SK-N-SH (cell line): ENCODE measurements at regions not wholly inside any gene's neighbourhood (a gene's known extent, or its start where the extent isn't known, plus 50 kb on each side); places are given as distances from the start of the nearest gene placed in this dataset.

Experiments used
- CTCF ChIA-PET: fragments of 300-600, 350-600 bp; formaldehyde crosslinking; extraction: SDS; loops from one replicate; lab custom pipeline; 2021; lab: Yijun Ruan, JAX
- POLR2A ChIA-PET: fragments of 350-600 bp; sonication (Branson Sonifier 250); formaldehyde crosslinking; extraction: SDS; loops from one replicate; lab custom pipeline; 2020; ENCODE audit warnings: antibody characterized with exemption, inconsistent platforms; lab: Yijun Ruan, JAX
- DNase-seq: peaks from one replicate; pipeline ENCODE4 v3.0.0; 2012
- H2AFZ ChIP-seq: fragments of 200-600 bp; sonication (generic); 2 replicates; pipeline ENCODE4 v1.8.1; 2016; ENCODE audit warnings: antibody characterized with exemption, mild to moderate bottlenecking, low read depth
- H3F3A ChIP-seq: fragments of 200-600 bp; sonication (generic); replicated peaks from 2 replicates; pipeline ENCODE3; 2016; ENCODE audit warnings: antibody characterized with exemption, mild to moderate bottlenecking; ENCODE audit not compliant: insufficient read depth
- H3K27ac ChIP-seq, 2 experiments: fragments of 200-500 bp in 1 of 2; fragments of 200-600 bp in 1 of 2; sonication (Bioruptor generic) in 1 of 2; sonication (generic), shearing (Covaris generic) in 1 of 2; 2 replicates each; pipeline versions ENCODE4 v1.5.1 to v1.6.1; 2014 to 2016; ENCODE audit warnings: low read depth in 2 of 2, inconsistent platforms in 1 of 2, low read length in 1 of 2, mild to moderate bottlenecking in 1 of 2, mixed read lengths in 1 of 2
- H3K27me3 ChIP-seq: fragments of 200-600 bp; sonication (generic), shearing (Covaris generic); 2 replicates; pipeline ENCODE4 v1.6.1; 2016; ENCODE audit warnings: mixed run types; ENCODE audit not compliant: insufficient read depth
- H3K36me3 ChIP-seq, 2 experiments: fragments of 200-500 bp in 1 of 2; fragments of 200-600 bp in 1 of 2; sonication (Bioruptor generic) in 1 of 2; sonication (generic) in 1 of 2; replicated peaks in 1 of 2; 2 replicates each; pipeline versions ENCODE3 to v1.5.1; 2014 to 2016; ENCODE audit warnings: low read length in 1 of 2, mild to moderate bottlenecking in 1 of 2; ENCODE audit not compliant: insufficient read depth in 2 of 2, control insufficient read depth in 1 of 2
- H3K4me1 ChIP-seq, 2 experiments: fragments of 200-500 bp in 1 of 2; fragments of 200-600 bp in 1 of 2; sonication (Bioruptor generic) in 1 of 2; sonication (generic), shearing (Covaris generic) in 1 of 2; 2 replicates each; pipeline versions ENCODE4 v1.5.1 to v1.6.1; 2014 to 2016; ENCODE audit warnings: low read depth in 1 of 2, low read length in 1 of 2, mixed run types in 1 of 2; ENCODE audit not compliant: insufficient read depth in 2 of 2, control insufficient read depth in 1 of 2
- H3K4me2 ChIP-seq: fragments of 200-600 bp; sonication (generic), shearing (Covaris generic); 2 replicates; pipeline ENCODE4 v1.6.1; 2017; ENCODE audit warnings: mixed run types
- H3K4me3 ChIP-seq, 2 experiments: fragments of 200-500 bp in 1 of 2; fragments of 200-600 bp in 1 of 2; sonication (Bioruptor generic) in 1 of 2; sonication (generic), shearing (Covaris generic) in 1 of 2; 2 replicates each; pipeline versions ENCODE4 v1.5.1 to v1.8.1; 2014 to 2016; ENCODE audit warnings: low read depth in 2 of 2, inconsistent platforms in 1 of 2, low read length in 1 of 2, mild to moderate bottlenecking in 1 of 2, mixed read lengths in 1 of 2, moderate library complexity in 1 of 2
- H3K79me2 ChIP-seq: fragments of 200-600 bp; sonication (generic); 2 replicates; pipeline ENCODE4 v1.8.1; 2017; ENCODE audit warnings: mild to moderate bottlenecking; ENCODE audit not compliant: insufficient read depth
- H3K9ac ChIP-seq: fragments of 200-600 bp; sonication (generic); 2 replicates; pipeline ENCODE4 v1.6.1; 2017; ENCODE audit warnings: mixed run types
- H3K9me2 ChIP-seq: fragments of 200-600 bp; sonication (generic); 2 replicates; pipeline ENCODE4 v1.6.1; 2017; ENCODE audit warnings: mixed run types
- H3K9me3 ChIP-seq: fragments of 200-600 bp; sonication (generic); 2 replicates; pipeline ENCODE4 v1.6.1; 2017; ENCODE audit warnings: mixed run types, mild to moderate bottlenecking, moderate library complexity
- H4K20me1 ChIP-seq: fragments of 200-600 bp; sonication (generic); 2 replicates; pipeline ENCODE4 v1.6.1; 2017; ENCODE audit warnings: mild to moderate bottlenecking, mixed run types; ENCODE audit not compliant: insufficient read depth
- CHD2 ChIP-seq: fragments of 150-350 bp; IDR thresholded peaks from 2 replicates; pipeline ENCODE4 v1.6.1; 2018; ENCODE audit warnings: low read length; ENCODE audit not compliant: partially characterized antibody
- EP300 ChIP-seq, 2 experiments: IDR thresholded peaks; 2 replicates each; pipeline versions ENCODE4 v1.4.0 to v1.6.1; 2012; ENCODE audit warnings: borderline replicate concordance in 1 of 2, low read depth in 1 of 2, low read length in 1 of 2
- EZH2phosphoT487 ChIP-seq: fragments of 200-600 bp; sonication (generic); IDR thresholded peaks from 2 replicates; pipeline ENCODE4 v1.6.1; 2017; ENCODE audit warnings: low read depth, mixed run types, mild to moderate bottlenecking, antibody characterized with exemption, moderate library complexity, borderline replicate concordance
- FOXJ3 ChIP-seq: sonication (generic); formaldehyde crosslinking; IDR thresholded peaks from 2 replicates; pipeline ENCODE4 v1.5.1; 2020; ENCODE audit warnings: mild to moderate bottlenecking, missing genetic modification reagents
- FOXM1 ChIP-seq: IDR thresholded peaks from 2 replicates; pipeline ENCODE4 v1.4.0; 2012; ENCODE audit warnings: low read depth, mild to moderate bottlenecking
- GABPA ChIP-seq: IDR thresholded peaks from 2 replicates; pipeline ENCODE4 v1.4.0; 2012; ENCODE audit warnings: low read depth, mild to moderate bottlenecking
- GATA2 ChIP-seq: sonication (generic); formaldehyde crosslinking; IDR thresholded peaks from 2 replicates; pipeline ENCODE4 v1.5.0; 2020; ENCODE audit warnings: mild to moderate bottlenecking, missing genetic modification reagents
- IRF3 ChIP-seq: fragments of 150-350 bp; IDR thresholded peaks from 2 replicates; pipeline ENCODE4 v1.6.1; 2016; ENCODE audit warnings: mild to moderate bottlenecking, low read depth, low read length
- JUND ChIP-seq: IDR thresholded peaks from 2 replicates; pipeline ENCODE4 v1.4.0; 2012
- MEF2A ChIP-seq: IDR thresholded peaks from 2 replicates; pipeline ENCODE4 v1.4.0; 2012; ENCODE audit warnings: low read depth, borderline replicate concordance
- NFIC ChIP-seq: IDR thresholded peaks from 2 replicates; pipeline ENCODE4 v1.4.0; 2012; ENCODE audit warnings: borderline replicate concordance
- POLR2AphosphoS5 ChIP-seq: IDR thresholded peaks from 2 replicates; pipeline ENCODE4 v1.6.1; 2012; ENCODE audit warnings: low read depth, low read length
- RAD21 ChIP-seq: IDR thresholded peaks from 2 replicates; pipeline ENCODE4 v1.6.1; 2012; ENCODE audit warnings: mild to moderate bottlenecking, low read length
- REST ChIP-seq: IDR thresholded peaks from 2 replicates; pipeline ENCODE4 v1.6.1; 2012; ENCODE audit warnings: mild to moderate bottlenecking, low read depth, low read length, moderate library complexity
- RFX5 ChIP-seq: IDR thresholded peaks from 2 replicates; pipeline ENCODE4 v1.6.1; 2012; ENCODE audit warnings: mild to moderate bottlenecking, improper control_type of control experiment, low read length
- SIN3A ChIP-seq: IDR thresholded peaks from 2 replicates; pipeline ENCODE4 v1.6.1; 2012; ENCODE audit warnings: low read depth, mild to moderate bottlenecking, low read length, moderate library complexity, borderline replicate concordance
- TAF1 ChIP-seq: IDR thresholded peaks from 2 replicates; pipeline ENCODE4 v1.6.1; 2012; ENCODE audit warnings: low read depth, mild to moderate bottlenecking, low read length, moderate library complexity, borderline replicate concordance
- TCF12 ChIP-seq: IDR thresholded peaks from 2 replicates; pipeline ENCODE4 v1.4.0; 2012
- WGBS: methylation state at CpG from one replicate; pipeline ENCODE4 v1.1.6; 2017; ENCODE audit warnings: low lambda C conversion rate; 5-methylcytosine and 5-hydroxymethylcytosine counted together
- TF ChIP-seq, protein P1 (sequence below): fragments of 200-600 bp; sonication (generic); IDR thresholded peaks from 2 replicates; pipeline ENCODE4 v1.6.1; 2017; ENCODE audit warnings: antibody characterized with exemption, mild to moderate bottlenecking, moderate library complexity
- TF ChIP-seq, protein P2 (sequence below): IDR thresholded peaks from 2 replicates; pipeline ENCODE4 v1.4.0; 2012; ENCODE audit warnings: low read depth
- TF ChIP-seq, protein P3 (sequence below): IDR thresholded peaks from 2 replicates; pipeline ENCODE4; 2012
- TF ChIP-seq, protein P4 (sequence below): IDR thresholded peaks from 2 replicates; pipeline ENCODE4 v1.4.0; 2012; ENCODE audit warnings: low read depth, borderline replicate concordance

DNA sequence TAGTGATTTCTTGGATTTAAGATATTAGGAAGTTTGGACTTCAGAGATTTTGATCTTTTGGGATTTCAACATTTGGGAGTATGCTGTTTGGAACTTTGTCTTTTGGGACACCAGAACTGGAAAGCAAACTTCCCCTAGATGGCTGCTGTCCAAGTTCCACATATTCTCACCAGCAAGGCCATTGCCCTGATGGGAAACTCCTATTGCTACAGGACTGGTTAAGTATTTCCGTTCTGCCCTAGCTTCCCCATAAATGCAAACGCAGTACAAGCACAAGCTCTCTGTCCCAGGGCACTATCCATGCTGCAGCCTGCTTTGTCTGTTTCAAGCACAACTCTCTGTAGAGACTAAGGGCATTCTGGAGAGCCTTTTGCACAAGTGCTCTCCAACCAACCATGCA, 79.3 kb upstream of the SLC25A13 start:
- no peaks in the 10 kb centered on the region for H3K9me2 ChIP-seq
- no peaks in the 10 kb centered on the region for H3K36me3 ChIP-seq
- POLR2A ChIA-PET: no interaction called here
- no peaks in the 10 kb centered on the region for H3K79me2 ChIP-seq
- no peak overlapping the region for H3K4me2 ChIP-seq
- H4K20me1 ChIP-seq: no peaks in the 10 kb centered on the region
- no peak overlapping the region for H3K9ac ChIP-seq
- no peaks in the 10 kb centered on the region for H3K4me1 ChIP-seq
- no peak for TF ChIP-seq TAF1
- TF ChIP-seq FOXJ3 (CRISPR knock-in tag): no peak
- TF ChIP-seq FOXM1: no peak
- TF ChIP-seq RAD21: no peak
- no peak for TF ChIP-seq MEF2A
- no peak for TF ChIP-seq GATA2 (CRISPR knock-in tag)
- TF ChIP-seq, protein P1, sequence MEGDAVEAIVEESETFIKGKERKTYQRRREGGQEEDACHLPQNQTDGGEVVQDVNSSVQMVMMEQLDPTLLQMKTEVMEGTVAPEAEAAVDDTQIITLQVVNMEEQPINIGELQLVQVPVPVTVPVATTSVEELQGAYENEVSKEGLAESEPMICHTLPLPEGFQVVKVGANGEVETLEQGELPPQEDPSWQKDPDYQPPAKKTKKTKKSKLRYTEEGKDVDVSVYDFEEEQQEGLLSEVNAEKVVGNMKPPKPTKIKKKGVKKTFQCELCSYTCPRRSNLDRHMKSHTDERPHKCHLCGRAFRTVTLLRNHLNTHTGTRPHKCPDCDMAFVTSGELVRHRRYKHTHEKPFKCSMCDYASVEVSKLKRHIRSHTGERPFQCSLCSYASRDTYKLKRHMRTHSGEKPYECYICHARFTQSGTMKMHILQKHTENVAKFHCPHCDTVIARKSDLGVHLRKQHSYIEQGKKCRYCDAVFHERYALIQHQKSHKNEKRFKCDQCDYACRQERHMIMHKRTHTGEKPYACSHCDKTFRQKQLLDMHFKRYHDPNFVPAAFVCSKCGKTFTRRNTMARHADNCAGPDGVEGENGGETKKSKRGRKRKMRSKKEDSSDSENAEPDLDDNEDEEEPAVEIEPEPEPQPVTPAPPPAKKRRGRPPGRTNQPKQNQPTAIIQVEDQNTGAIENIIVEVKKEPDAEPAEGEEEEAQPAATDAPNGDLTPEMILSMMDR: no peak
- TF ChIP-seq TCF12: no peak
- no peak for TF ChIP-seq NFIC
- TF ChIP-seq JUND: no peak
- TF ChIP-seq POLR2AphosphoS5: no peak
- TF ChIP-seq GABPA: no peak
- TF ChIP-seq, protein P2, sequence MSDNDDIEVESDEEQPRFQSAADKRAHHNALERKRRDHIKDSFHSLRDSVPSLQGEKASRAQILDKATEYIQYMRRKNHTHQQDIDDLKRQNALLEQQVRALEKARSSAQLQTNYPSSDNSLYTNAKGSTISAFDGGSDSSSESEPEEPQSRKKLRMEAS: no peak
- no peak for TF ChIP-seq RFX5
- TF ChIP-seq, protein P3, sequence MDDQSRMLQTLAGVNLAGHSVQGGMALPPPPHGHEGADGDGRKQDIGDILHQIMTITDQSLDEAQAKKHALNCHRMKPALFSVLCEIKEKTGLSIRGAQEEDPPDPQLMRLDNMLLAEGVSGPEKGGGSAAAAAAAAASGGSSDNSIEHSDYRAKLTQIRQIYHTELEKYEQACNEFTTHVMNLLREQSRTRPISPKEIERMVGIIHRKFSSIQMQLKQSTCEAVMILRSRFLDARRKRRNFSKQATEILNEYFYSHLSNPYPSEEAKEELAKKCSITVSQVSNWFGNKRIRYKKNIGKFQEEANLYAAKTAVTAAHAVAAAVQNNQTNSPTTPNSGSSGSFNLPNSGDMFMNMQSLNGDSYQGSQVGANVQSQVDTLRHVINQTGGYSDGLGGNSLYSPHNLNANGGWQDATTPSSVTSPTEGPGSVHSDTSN: no peak
- TF ChIP-seq, all 33 proteins: peak for 0
- CTCF ChIA-PET: no interaction called here
- WGBS: 69% methylated on average over 2 of the region's 2 CpGs
- no peaks in the 10 kb centered on the region for H3K27me3 ChIP-seq
- H2AFZ ChIP-seq: no peak overlapping the region
- DNase-seq: no peak
- no peak overlapping the region for H3K27ac ChIP-seq
- no peaks in the 10 kb centered on the region for H3K9me3 ChIP-seq
- no peaks in the 10 kb centered on the region for H3F3A ChIP-seq
- no peak overlapping the region for H3K4me3 ChIP-seq

DNA sequence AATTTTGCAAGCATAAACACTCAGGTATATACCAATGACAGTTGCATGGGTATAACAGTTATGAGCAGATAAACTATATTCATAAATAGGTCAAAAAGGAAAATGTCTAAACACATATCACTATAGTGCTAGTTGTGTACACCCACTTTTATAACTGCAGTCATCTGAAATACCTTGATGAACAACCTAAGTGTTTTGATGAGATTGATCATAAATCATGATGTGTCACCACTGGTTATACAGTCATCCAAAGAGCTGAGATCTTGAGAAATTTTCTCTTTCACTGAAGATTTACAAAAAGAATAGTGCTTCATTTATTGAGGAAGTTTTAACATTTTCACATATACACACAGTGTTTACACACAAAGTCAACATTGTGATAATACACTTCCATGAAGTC, 78.6 kb upstream of the SLC25A13 start:
- POLR2A ChIA-PET: no interaction called here
- TF ChIP-seq EP300 (IDR thresholded peaks at IDR 0.05; ENCODE audit: borderline replicate concordance in 1 of 2, low read depth in 1 of 2, low read length in 1 of 2) (no peak), NFIC (no peak), IRF3 (no peak), RAD21 (no peak), CHD2 (no peak), REST (no peak), EZH2phosphoT487 (no peak), SIN3A (no peak)
- TF ChIP-seq, protein P4, sequence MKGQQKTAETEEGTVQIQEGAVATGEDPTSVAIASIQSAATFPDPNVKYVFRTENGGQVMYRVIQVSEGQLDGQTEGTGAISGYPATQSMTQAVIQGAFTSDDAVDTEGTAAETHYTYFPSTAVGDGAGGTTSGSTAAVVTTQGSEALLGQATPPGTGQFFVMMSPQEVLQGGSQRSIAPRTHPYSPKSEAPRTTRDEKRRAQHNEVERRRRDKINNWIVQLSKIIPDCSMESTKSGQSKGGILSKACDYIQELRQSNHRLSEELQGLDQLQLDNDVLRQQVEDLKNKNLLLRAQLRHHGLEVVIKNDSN: no peak

More for the DNA sequence above, 78.6 kb upstream of the SLC25A13 start:
- H2AFZ ChIP-seq: no peak overlapping the region
- no peak overlapping the region for H3K27ac ChIP-seq
- H3K36me3 ChIP-seq: no peaks in the 10 kb centered on the region
- H3K9ac ChIP-seq: no peak overlapping the region
- H4K20me1 ChIP-seq: no peaks in the 10 kb centered on the region
- H3K4me2 ChIP-seq: no peak overlapping the region
- CTCF ChIA-PET: no interaction called here
- H3K27me3 ChIP-seq: no peaks in the 10 kb centered on the region
- no peaks in the 10 kb centered on the region for H3K4me1 ChIP-seq
- no peak for DNase-seq
- no peak overlapping the region for H3K4me3 ChIP-seq
- no peaks in the 10 kb centered on the region for H3K79me2 ChIP-seq
- H3K9me3 ChIP-seq: no peaks in the 10 kb centered on the region
- no peaks in the 10 kb centered on the region for H3F3A ChIP-seq
- H3K9me2 ChIP-seq: no peaks in the 10 kb centered on the region
